ENCODE measurements at regions not wholly inside any gene's neighbourhood (a gene's known extent, or its start where the extent isn't known, plus 50 kb on each side); places are given as distances from the start of the nearest gene placed in this dataset.

- no peak for DNase-seq
Measured at GRCh38 chr14:96617635-96618034, 115.5 kb downstream of the PAPOLA start.

GRCh38 chr14:96622926-96623325 is 120.7 kb downstream of the PAPOLA start:
- DNase-seq: no peak

- DNase-seq: no peak
Measured at GRCh38 chr14:96623676-96624484, 121.7 kb downstream of the PAPOLA start.

GRCh38 chr14:96624661-96625425 is 122.7 kb downstream of the PAPOLA start:
- DNase-seq: no peak

GRCh38 chr14:96625426-96625985 is 123.3 kb downstream of the PAPOLA start:
- no peak for DNase-seq

GRCh38 chr14:96626121-96626768 is 124.1 kb downstream of the PAPOLA start:
- DNase-seq: no peak

- no peak for DNase-seq
Measured at GRCh38 chr14:96626916-96627315, 124.7 kb downstream of the PAPOLA start.

- DNase-seq: no peak
Measured at GRCh38 chr14:96627386-96627785, 125.2 kb downstream of the PAPOLA start.

- DNase-seq: no peak
Measured at GRCh38 chr14:96627811-96628775, 125.9 kb downstream of the PAPOLA start.

- no peak for DNase-seq
Measured at GRCh38 chr14:96629082-96629481, 126.9 kb downstream of the PAPOLA start.

- no peak for DNase-seq
Measured at GRCh38 chr14:96629558-96630222, 127.5 kb downstream of the PAPOLA start.

GRCh38 chr14:96630281-96630680 is 128.1 kb downstream of the PAPOLA start:
- no peak for DNase-seq

- DNase-seq: no peak
Measured at GRCh38 chr14:96631030-96631429, 128.8 kb downstream of the PAPOLA start.

GRCh38 chr14:96631621-96632362 is 129.6 kb downstream of the PAPOLA start:
- no peak for DNase-seq

GRCh38 chr14:96632363-96632758 is 130.2 kb downstream of the PAPOLA start:
- no peak for DNase-seq

GRCh38 chr14:96633096-96633495 is 130.9 kb downstream of the PAPOLA start:
- DNase-seq: no peak

- no peak for DNase-seq
Measured at GRCh38 chr14:96634481-96634880, 132.3 kb downstream of the PAPOLA start.

GRCh38 chr14:96634896-96635295 is 132.7 kb downstream of the PAPOLA start:
- no peak for DNase-seq

- no peak for DNase-seq
Measured at GRCh38 chr14:96635850-96636249, 133.7 kb downstream of the PAPOLA start.

GRCh38 chr14:96637521-96637920 is 135.3 kb downstream of the PAPOLA start:
- no peak for DNase-seq
